GM23338 (cell line): ENCODE measurements at regions not wholly inside any gene's neighbourhood (a gene's known extent, or its start where the extent isn't known, plus 50 kb on each side); places are given as distances from the start of the nearest gene placed in this dataset.

Experiments used
- ATAC-seq: fragments of 200-7000 bp; cut with Tn5 transposase; 3 replicates; pipeline ENCODE4 v1.9.1; 2020
- DNase-seq: peaks from one replicate; pipeline ENCODE4 v3.0.0-alpha.2; 2015; ENCODE audit warnings: low spot score
- H2AFZ ChIP-seq: fragments of 200-600 bp; sonication (generic); 2 replicates; pipeline ENCODE4 v1.8.0; 2016; ENCODE audit warnings: antibody characterized with exemption, mild to moderate bottlenecking, moderate library complexity
- H3F3A ChIP-seq: fragments of 200-600 bp; sonication (generic); replicated peaks from 2 replicates; pipeline ENCODE4 v1.8.0; 2017; ENCODE audit warnings: antibody characterized with exemption, mixed run types, low read depth
- H3K27ac ChIP-seq: fragments of 200-600 bp; sonication (generic); 2 replicates; pipeline ENCODE4 v1.6.1; 2016; ENCODE audit warnings: low read depth
- H3K27me3 ChIP-seq: fragments of 200-600 bp; sonication (generic); 2 replicates; pipeline ENCODE4 v1.8.0; 2016; ENCODE audit warnings: mild to moderate bottlenecking, mixed run types, moderate library complexity; ENCODE audit not compliant: insufficient read depth
- H3K36me3 ChIP-seq: fragments of 200-600 bp; sonication (generic); 2 replicates; pipeline ENCODE4 v1.8.0; 2016; ENCODE audit warnings: mild to moderate bottlenecking; ENCODE audit not compliant: insufficient read depth
- H3K4me1 ChIP-seq: fragments of 200-600 bp; sonication (generic); 2 replicates; pipeline ENCODE4 v1.8.0; 2016; ENCODE audit warnings: mild to moderate bottlenecking, moderate library complexity; ENCODE audit not compliant: insufficient read depth
- H3K4me2 ChIP-seq: fragments of 200-600 bp; sonication (generic); 2 replicates; pipeline ENCODE4 v1.7.1; 2017; ENCODE audit warnings: mixed run types
- H3K4me3 ChIP-seq: fragments of 200-600 bp; sonication (generic); 2 replicates; pipeline ENCODE4 v1.6.1; 2016; ENCODE audit warnings: mixed run types
- H3K79me2 ChIP-seq: fragments of 200-600 bp; sonication (generic); replicated peaks from 2 replicates; pipeline ENCODE4 v1.8.0; 2017; ENCODE audit warnings: mild to moderate bottlenecking; ENCODE audit not compliant: insufficient read depth
- H3K9me2 ChIP-seq: fragments of 200-600 bp; sonication (generic); 2 replicates; pipeline ENCODE4 v1.8.0; 2017; ENCODE audit not compliant: insufficient read depth
- H4K20me1 ChIP-seq: fragments of 200-600 bp; sonication (generic); replicated peaks from 2 replicates; pipeline ENCODE4 v1.8.0; 2017; ENCODE audit warnings: mild to moderate bottlenecking; ENCODE audit not compliant: insufficient read depth
- H3K27ac Mint-ChIP-seq: 2 replicates; pipeline ENCODE4 v1.8.0; 2020; ENCODE audit warnings: inconsistent platforms, mild to moderate bottlenecking, moderate library complexity, mixed read lengths
- H3K27me3 Mint-ChIP-seq: 3 replicates; pipeline ENCODE4 v1.8.0; 2022; ENCODE audit warnings: low read depth, mild to moderate bottlenecking, moderate library complexity, mixed read lengths, inconsistent platforms; ENCODE audit not compliant: insufficient read depth, poor library complexity
- H3K36me3 Mint-ChIP-seq: 3 replicates; pipeline ENCODE4 v1.8.0; 2021; ENCODE audit warnings: low read depth, mild to moderate bottlenecking, inconsistent platforms, moderate library complexity, mixed read lengths
- H3K4me1 Mint-ChIP-seq: 3 replicates; pipeline ENCODE4 v1.8.0; 2020; ENCODE audit warnings: mild to moderate bottlenecking, inconsistent platforms, mixed read lengths
- H3K4me3 Mint-ChIP-seq: 3 replicates; pipeline ENCODE4 v1.8.0; 2021; ENCODE audit warnings: moderate library complexity, mild to moderate bottlenecking, inconsistent platforms, mixed read lengths
- H3K9me3 Mint-ChIP-seq: 3 replicates; pipeline ENCODE4 v1.8.0; 2020; ENCODE audit warnings: moderate library complexity, mild to moderate bottlenecking, inconsistent platforms, mixed read lengths
- CREB1 ChIP-seq: fragments of 250-450 bp; sonication (Bioruptor Pico); IDR thresholded peaks from 2 replicates; pipeline ENCODE4 v1.5.0; 2020; ENCODE audit warnings: low read depth, mild to moderate bottlenecking, moderate library complexity
- ETS1 ChIP-seq: IDR thresholded peaks from 2 replicates; pipeline ENCODE4 v1.6.1; 2016; ENCODE audit warnings: antibody characterized with exemption
- EZH2 ChIP-seq: fragments of 200-600 bp; sonication (generic); IDR thresholded peaks from one replicate; pipeline ENCODE4 v1.8.0; 2017; ENCODE audit warnings: antibody characterized with exemption, mild to moderate bottlenecking, low read depth; ENCODE audit not compliant: unreplicated experiment
- EZH2phosphoT487 ChIP-seq: fragments of 200-600 bp; sonication (generic); IDR thresholded peaks from one replicate; pipeline ENCODE4 v1.8.1; 2018; ENCODE audit warnings: antibody characterized with exemption; ENCODE audit not compliant: unreplicated experiment
- JUNB ChIP-seq: IDR thresholded peaks from one replicate; pipeline ENCODE4 v1.6.1; 2016; ENCODE audit warnings: antibody characterized with exemption; ENCODE audit not compliant: unreplicated experiment
- NANOG ChIP-seq: IDR thresholded peaks from 2 replicates; pipeline ENCODE4 v1.6.1; 2016; ENCODE audit warnings: antibody characterized with exemption, borderline replicate concordance
- POLR2AphosphoS5 ChIP-seq: IDR thresholded peaks from 2 replicates; pipeline ENCODE4 v1.6.1; 2016; ENCODE audit warnings: antibody characterized with exemption, low read depth
- STAT1 ChIP-seq: IDR thresholded peaks from one replicate; pipeline ENCODE4 v1.6.1; 2016; ENCODE audit warnings: antibody characterized with exemption; ENCODE audit not compliant: unreplicated experiment
- ZNF114 ChIP-seq: fragments of 250-450 bp; sonication (Bioruptor Pico); IDR thresholded peaks from 2 replicates; pipeline ENCODE4 v1.5.0; 2020; ENCODE audit warnings: mild to moderate bottlenecking, moderate library complexity
- ZNF331 ChIP-seq: fragments of 250-450 bp; sonication (Bioruptor Pico); IDR thresholded peaks from 2 replicates; pipeline ENCODE4 v1.5.0; 2020; ENCODE audit warnings: low read depth, mild to moderate bottlenecking, moderate library complexity
- ZNF462 ChIP-seq: fragments of 250-450 bp; sonication (Bioruptor Pico); IDR thresholded peaks from 2 replicates; pipeline ENCODE4 v1.5.0; 2020; ENCODE audit warnings: mild to moderate bottlenecking, moderate library complexity
- TF ChIP-seq, protein P1 (sequence below), 2 experiments: fragments of 200-600 bp in 1 of 2; sonication (generic) in 1 of 2; conservative IDR thresholded peaks; 2 replicates each; pipeline versions ENCODE4 v1.5.1 to v1.6.1; 2016 to 2017; ENCODE audit warnings: antibody characterized with exemption in 2 of 2, low read depth in 2 of 2, mild to moderate bottlenecking in 2 of 2, moderate library complexity in 1 of 2
- TF ChIP-seq, protein P2 (sequence below): IDR thresholded peaks from one replicate; pipeline ENCODE4 v1.6.1; 2018; ENCODE audit warnings: antibody characterized with exemption; ENCODE audit not compliant: unreplicated experiment

DNA sequence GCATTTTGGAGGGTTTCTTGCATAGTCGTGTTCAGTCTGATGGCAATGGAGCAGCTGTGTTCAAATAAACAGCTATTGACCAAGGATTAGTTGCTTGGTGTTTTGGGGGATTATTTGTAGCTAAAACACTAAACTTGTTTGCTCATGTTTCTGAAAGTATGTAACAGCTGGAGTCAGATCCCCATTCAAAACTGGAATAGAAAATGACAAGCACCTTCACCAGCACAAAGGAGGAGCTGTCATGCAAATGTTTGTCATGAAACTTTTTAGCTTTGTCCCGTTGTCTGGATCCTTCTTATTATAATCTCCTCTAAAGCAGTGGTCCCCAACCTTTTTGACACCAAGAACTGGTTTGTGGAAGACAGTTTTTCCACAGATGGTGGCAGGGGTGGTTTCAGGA, 96.9 kb upstream of the ZNF236 start:
- Histone ChIP-seq H3K27ac (no peak overlapping the region), H3K4me2 (no peak overlapping the region), H3K79me2 (no peaks in the 10 kb centered on the region), H3K9me2 (no peaks in the 10 kb centered on the region), H3K4me3 (no peak overlapping the region), H3K27me3 (no peaks in the 10 kb centered on the region), H4K20me1 (no peaks in the 10 kb centered on the region), H3K4me1 (no peaks in the 10 kb centered on the region), H2AFZ (no peak overlapping the region), H3F3A (no peaks in the 10 kb centered on the region), H3K36me3 (no peaks in the 10 kb centered on the region)
- Mint-ChIP-seq H3K36me3 (peaks cover 9% of the 10 kb centered on the region; the same call in 2 of the 3 replicates), H3K4me1 (no peaks in the 10 kb centered on the region), H3K9me3 (peaks cover 24% of the 10 kb centered on the region), H3K4me3 (no peak overlapping the region), H3K27ac (no peak overlapping the region), H3K27me3 (peaks cover 10% of the 10 kb centered on the region)
- ATAC-seq (no peak), DNase-seq (no peak)
- TF ChIP-seq ZNF462 (CRISPR knock-in tag) (no peak), NANOG (no peak), EZH2 (no peak), CREB1 (CRISPR knock-in tag) (no peak), ZNF331 (no peak), ETS1 (no peak), JUNB (no peak), STAT1 (no peak), ZNF114 (CRISPR knock-in tag) (no peak), EZH2phosphoT487 (no peak), POLR2AphosphoS5 (no peak)
- TF ChIP-seq, protein P1, sequence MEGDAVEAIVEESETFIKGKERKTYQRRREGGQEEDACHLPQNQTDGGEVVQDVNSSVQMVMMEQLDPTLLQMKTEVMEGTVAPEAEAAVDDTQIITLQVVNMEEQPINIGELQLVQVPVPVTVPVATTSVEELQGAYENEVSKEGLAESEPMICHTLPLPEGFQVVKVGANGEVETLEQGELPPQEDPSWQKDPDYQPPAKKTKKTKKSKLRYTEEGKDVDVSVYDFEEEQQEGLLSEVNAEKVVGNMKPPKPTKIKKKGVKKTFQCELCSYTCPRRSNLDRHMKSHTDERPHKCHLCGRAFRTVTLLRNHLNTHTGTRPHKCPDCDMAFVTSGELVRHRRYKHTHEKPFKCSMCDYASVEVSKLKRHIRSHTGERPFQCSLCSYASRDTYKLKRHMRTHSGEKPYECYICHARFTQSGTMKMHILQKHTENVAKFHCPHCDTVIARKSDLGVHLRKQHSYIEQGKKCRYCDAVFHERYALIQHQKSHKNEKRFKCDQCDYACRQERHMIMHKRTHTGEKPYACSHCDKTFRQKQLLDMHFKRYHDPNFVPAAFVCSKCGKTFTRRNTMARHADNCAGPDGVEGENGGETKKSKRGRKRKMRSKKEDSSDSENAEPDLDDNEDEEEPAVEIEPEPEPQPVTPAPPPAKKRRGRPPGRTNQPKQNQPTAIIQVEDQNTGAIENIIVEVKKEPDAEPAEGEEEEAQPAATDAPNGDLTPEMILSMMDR (conservative IDR thresholded peaks at IDR 0.05; ENCODE audit: low read depth in 2 of 2): no peak
- TF ChIP-seq, protein P2, sequence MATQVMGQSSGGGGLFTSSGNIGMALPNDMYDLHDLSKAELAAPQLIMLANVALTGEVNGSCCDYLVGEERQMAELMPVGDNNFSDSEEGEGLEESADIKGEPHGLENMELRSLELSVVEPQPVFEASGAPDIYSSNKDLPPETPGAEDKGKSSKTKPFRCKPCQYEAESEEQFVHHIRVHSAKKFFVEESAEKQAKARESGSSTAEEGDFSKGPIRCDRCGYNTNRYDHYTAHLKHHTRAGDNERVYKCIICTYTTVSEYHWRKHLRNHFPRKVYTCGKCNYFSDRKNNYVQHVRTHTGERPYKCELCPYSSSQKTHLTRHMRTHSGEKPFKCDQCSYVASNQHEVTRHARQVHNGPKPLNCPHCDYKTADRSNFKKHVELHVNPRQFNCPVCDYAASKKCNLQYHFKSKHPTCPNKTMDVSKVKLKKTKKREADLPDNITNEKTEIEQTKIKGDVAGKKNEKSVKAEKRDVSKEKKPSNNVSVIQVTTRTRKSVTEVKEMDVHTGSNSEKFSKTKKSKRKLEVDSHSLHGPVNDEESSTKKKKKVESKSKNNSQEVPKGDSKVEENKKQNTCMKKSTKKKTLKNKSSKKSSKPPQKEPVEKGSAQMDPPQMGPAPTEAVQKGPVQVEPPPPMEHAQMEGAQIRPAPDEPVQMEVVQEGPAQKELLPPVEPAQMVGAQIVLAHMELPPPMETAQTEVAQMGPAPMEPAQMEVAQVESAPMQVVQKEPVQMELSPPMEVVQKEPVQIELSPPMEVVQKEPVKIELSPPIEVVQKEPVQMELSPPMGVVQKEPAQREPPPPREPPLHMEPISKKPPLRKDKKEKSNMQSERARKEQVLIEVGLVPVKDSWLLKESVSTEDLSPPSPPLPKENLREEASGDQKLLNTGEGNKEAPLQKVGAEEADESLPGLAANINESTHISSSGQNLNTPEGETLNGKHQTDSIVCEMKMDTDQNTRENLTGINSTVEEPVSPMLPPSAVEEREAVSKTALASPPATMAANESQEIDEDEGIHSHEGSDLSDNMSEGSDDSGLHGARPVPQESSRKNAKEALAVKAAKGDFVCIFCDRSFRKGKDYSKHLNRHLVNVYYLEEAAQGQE: no peak
